ENCODE measurements at regions not wholly inside any gene's neighbourhood (a gene's known extent, or its start where the extent isn't known, plus 50 kb on each side); places are given as distances from the start of the nearest gene placed in this dataset.

DNA sequence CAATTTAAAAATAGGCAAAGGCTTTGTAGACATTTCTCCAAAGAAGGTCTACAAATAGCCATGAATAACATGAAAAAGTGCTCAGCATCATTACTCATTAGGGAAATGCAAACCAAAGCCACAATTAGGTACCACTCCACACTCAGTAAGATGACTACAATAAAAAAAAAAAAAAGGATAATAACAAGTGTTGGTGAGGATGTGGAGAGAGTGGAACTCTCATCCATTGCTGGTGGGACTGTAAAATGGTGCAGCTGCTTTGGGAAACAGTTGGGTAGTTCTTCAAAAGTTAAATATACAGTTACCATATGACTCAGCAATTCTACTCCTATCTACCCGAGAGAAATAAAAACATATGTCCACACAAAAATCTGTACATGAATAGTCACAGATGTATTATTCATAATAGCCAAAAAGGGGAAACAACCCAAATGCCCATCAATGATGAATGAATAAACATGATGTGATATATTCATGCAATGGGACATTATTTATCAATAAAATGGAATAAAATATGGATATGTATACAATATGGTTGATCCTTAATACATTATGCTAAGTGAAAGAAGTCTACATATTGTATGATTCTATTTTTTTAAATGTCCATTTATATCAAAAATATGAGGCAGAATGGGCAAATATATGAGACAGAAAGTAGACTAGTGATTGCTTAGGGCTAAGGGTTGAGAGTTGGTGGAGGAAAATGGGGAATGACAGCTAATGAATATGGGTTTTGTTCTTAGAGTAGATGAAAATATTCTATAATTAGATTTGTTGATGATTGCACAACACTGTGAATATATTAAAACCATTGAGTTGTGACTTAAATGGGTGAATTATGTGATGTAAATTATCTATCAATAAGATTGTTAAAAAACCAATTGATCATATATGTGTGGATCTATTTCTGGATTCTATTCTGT is 66.1 kb upstream of the SMAD3 start:
- ATAC-seq (ENCODE audit: poor library complexity) = no peak

DNA sequence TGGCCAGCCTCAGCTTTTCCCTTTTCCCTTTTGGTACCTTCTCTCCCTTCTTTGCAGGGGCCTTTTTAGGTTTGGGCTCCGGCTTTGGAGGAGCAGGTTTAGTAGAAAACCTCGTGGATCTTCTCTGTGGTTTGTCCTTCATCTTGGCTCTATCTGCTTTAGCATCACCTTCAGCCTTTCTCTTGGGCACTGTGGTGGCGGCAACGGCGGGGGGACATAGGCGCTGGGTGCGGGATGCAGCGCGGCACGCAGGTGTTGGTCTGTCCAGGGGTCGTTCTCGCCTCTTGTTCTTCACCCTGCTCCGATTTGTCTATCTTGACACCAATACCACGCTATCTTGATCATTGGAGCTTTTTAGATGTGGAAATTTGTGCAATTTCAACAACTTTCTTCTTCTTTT is 64.5 kb upstream of the SMAD3 start:
- no peak for DNase-seq
- intact Hi-C loops (cut with DNase I) = no loop called here
- no peak for ATAC-seq (ENCODE audit: poor library complexity)

More for the DNA sequence above, 66.1 kb upstream of the SMAD3 start:
- no peak for DNase-seq
- intact Hi-C loops (cut with DNase I) = no loop called here

DNA sequence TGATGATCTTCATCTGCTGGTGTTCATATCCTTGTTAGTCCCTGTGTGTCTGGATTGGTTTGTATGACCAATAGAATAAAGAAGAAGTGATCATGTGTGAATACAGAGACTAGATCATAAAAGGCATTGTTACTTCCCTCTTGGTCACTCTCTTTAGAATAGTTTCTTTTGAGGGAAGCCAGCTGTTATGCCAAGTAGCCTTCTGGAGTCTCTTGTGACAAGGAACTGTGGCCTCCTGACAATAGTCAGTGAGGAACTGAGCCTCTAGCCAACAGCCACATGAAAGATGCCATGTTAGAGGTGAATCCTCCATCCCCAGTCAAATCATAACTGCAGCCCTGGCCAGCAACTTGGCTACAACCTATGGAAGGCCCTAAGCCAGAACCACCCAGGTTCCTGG is 63.0 kb upstream of the SMAD3 start:
- DNase-seq (no peak), ATAC-seq (ENCODE audit: poor library complexity) (no peak)
- intact Hi-C loops (cut with DNase I) = no loop called here

DNA sequence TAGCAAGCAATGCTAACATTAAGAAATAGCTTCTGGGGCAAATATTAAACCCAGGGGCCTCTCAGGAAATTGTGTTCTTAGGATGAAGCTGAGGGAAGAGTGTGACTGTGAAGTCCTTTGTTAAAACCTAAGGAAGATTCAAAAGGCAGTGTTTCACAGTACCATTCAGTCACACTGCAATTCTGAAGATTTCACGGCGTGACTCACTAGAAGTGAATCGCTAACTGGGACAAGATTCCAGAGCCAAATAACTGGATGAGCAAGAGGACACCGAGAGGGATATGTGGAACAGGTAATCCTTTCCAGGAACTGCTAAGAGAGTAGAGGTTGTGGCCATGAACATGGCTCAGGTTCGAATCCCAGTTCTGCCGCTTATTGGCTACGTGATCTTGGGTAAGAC is 61.8 kb upstream of the SMAD3 start:
- no peak for ATAC-seq (ENCODE audit: poor library complexity)
- DNase-seq = no peak
- intact Hi-C loops (cut with DNase I) = no loop called here

DNA sequence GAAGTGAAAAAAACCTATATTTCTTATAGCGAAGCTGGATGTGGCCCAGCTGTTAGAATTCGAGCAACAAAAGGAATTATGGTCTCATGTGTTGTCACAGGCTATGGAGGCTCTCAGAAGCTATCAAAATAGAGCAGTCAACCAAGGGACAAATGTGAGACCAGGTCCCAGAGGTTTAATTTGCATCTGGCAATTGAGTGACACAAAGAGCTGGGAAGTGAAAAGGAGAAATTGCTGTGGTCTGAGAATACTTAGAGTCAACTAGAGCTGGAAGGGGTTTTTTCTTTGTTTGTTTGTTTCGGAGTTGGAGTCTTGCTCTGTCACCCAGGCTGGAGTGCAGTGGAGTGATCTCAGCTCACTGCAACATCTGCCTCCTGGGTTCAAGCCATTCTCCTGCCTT is 61.3 kb upstream of the SMAD3 start:
- DNase-seq (no peak), ATAC-seq (ENCODE audit: poor library complexity) (no peak)
- intact Hi-C loops (cut with DNase I) = no loop called here

GRCh38 chr15:67005294-67005996 is 60.0 kb upstream of the SMAD3 start:
- intact Hi-C loops (cut with DNase I) = no loop called here
- no peak for ATAC-seq (ENCODE audit: poor library complexity)

DNA sequence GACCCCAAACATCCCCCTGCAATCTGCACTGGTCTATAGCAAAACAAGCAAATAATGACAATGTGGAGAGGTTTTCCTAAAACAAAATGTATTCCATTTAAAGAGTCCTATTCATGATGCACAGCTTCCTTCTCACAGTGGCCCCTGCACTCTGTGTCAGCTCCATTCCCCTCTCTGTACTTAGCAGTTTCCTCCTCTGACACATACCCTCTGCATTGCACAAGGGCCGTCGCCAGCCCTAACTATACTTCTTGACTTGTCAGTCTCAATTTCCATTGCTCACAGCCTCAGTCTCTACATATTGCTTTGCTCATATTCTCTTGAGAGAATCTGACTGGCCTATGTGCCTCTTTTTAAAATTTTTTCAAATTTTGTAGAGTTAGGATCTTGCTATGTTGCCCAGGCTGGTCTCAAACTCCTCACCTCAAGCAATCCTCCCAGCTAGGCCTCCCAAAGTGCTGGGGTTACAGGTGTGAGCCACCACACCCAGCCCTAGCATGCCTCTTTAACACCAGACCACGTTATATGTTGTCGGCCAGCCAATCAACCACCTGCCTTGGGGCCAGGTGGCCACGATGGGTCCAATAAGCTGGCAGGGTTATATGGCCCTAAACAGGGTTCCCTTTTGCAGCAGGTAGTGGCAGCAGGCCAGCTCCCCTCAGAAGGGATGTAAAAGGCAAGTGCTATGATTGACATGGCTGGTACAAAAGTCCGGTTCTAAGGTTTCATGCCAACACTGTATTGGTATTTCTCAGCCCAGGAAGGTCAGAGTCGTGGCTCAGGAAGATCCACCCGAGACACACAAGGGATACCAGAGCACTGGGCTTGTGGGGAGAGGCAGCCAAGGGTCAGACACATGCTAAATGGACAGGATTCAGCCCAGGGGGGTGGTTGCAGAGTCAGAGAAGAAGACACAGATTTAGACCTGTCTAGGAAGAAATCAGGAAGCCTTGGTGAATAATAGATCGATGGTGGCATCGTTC is 59.0 kb upstream of the SMAD3 start:
- no peak for DNase-seq
- no peak for ATAC-seq (ENCODE audit: poor library complexity)
- intact Hi-C loops (cut with DNase I) = no loop called here

More at GRCh38 chr15:67005294-67005996, 60.0 kb upstream of the SMAD3 start:
- no peak for DNase-seq

GRCh38 chr15:67009576-67010569 is 55.5 kb upstream of the SMAD3 start:
- DNase-seq (no peak), ATAC-seq (ENCODE audit: poor library complexity) (no peak)
- intact Hi-C loops (cut with DNase I) = no loop called here

GRCh38 chr15:67010898-67011616 is 54.3 kb upstream of the SMAD3 start:
- DNase-seq = no peak
- no peak for ATAC-seq (ENCODE audit: poor library complexity)
- intact Hi-C loops (cut with DNase I) = no loop called here

- no peak for ATAC-seq (ENCODE audit: poor library complexity)
- intact Hi-C loops (cut with DNase I) = no loop called here
- no peak for DNase-seq
These were observed 53.8 kb upstream of the SMAD3 start for GRCh38 chr15:67011617-67012005.

- DNase-seq (peak; percentile 67), ATAC-seq (ENCODE audit: poor library complexity) (peak; percentile 55)
- intact Hi-C loops (cut with DNase I) = no loop called here
These were observed 51.7 kb upstream of the SMAD3 start for GRCh38 chr15:67013696-67014095.
